HL-60 (cell line): ENCODE measurements at regions not wholly inside any gene's neighbourhood (a gene's known extent, or its start where the extent isn't known, plus 50 kb on each side); places are given as distances from the start of the nearest gene placed in this dataset.

ENCODE experiments used
- CTCF ChIP-seq: IDR thresholded peaks from one replicate; pipeline ENCODE4 v1.5.1; 2011; ENCODE audit warnings: low read length, control low read depth, inconsistent platforms; ENCODE audit not compliant: insufficient read depth
- GABPA ChIP-seq: IDR thresholded peaks from 2 replicates; pipeline ENCODE4 v1.6.1; 2012; ENCODE audit warnings: low read depth
- POLR2AphosphoS5 ChIP-seq: IDR thresholded peaks from 2 replicates; pipeline ENCODE4 v1.6.1; 2012; ENCODE audit warnings: low read depth

GRCh38 chr9:17871213-17871890 lies 292.5 kb downstream of the SH3GL2 start:
- TF ChIP-seq CTCF (no peak), POLR2AphosphoS5 (no peak), GABPA (no peak)
